OCI-LY1 (cell line): ENCODE measurements at regions not wholly inside any gene's neighbourhood (a gene's known extent, or its start where the extent isn't known, plus 50 kb on each side); places are given as distances from the start of the nearest gene placed in this dataset.

ENCODE experiments used
- H2AFZ ChIP-seq: fragments of 200-600 bp; sonication (generic), shearing (Covaris generic); 2 replicates; pipeline ENCODE4 v1.6.0; 2014; ENCODE audit warnings: antibody characterized with exemption, mild to moderate bottlenecking, low read length
- H3F3A ChIP-seq: fragments of 200-600 bp; sonication (generic), shearing (Covaris generic); 2 replicates; pipeline ENCODE4 v1.6.0; 2014; ENCODE audit warnings: mild to moderate bottlenecking, antibody characterized with exemption, low read length, moderate library complexity; ENCODE audit not compliant: insufficient read depth
- H3K27ac ChIP-seq: fragments of 200-600 bp; sonication (generic); 2 replicates; pipeline ENCODE4 v1.5.1; 2014; ENCODE audit warnings: low read length, mixed run types, mild to moderate bottlenecking, low read depth; ENCODE audit not compliant: poor library complexity, severe bottlenecking
- H3K27me3 ChIP-seq: fragments of 200-600 bp; sonication (generic); 2 replicates; pipeline ENCODE4 v1.6.0; 2014; ENCODE audit warnings: antibody characterized with exemption, mild to moderate bottlenecking, low read length, moderate library complexity; ENCODE audit not compliant: insufficient read depth
- H3K36me3 ChIP-seq: fragments of 200-600 bp; sonication (generic); 2 replicates; pipeline ENCODE4 v1.6.1; 2014; ENCODE audit warnings: mild to moderate bottlenecking, antibody characterized with exemption, low read length, moderate library complexity, mixed read lengths; ENCODE audit not compliant: insufficient read depth
- H3K4me1 ChIP-seq: fragments of 200-600 bp; sonication (generic); 2 replicates; pipeline ENCODE4 v1.5.1; 2014; ENCODE audit warnings: mild to moderate bottlenecking, low read length, moderate library complexity; ENCODE audit not compliant: insufficient read depth, severe bottlenecking
- H3K4me2 ChIP-seq: fragments of 200-600 bp; sonication (generic), shearing (Covaris generic); 2 replicates; pipeline ENCODE4 v1.6.1; 2014; ENCODE audit warnings: low read length
- H3K4me3 ChIP-seq: fragments of 200-600 bp; sonication (generic); 2 replicates; pipeline ENCODE4 v1.5.1; 2014; ENCODE audit warnings: low read length, low read depth, mild to moderate bottlenecking, mixed read lengths; ENCODE audit not compliant: poor library complexity, severe bottlenecking
- H3K79me2 ChIP-seq: fragments of 200-600 bp; shearing (Covaris generic); 2 replicates; pipeline ENCODE4 v1.6.1; 2016; ENCODE audit warnings: mixed run types, low read length, mixed read lengths; ENCODE audit not compliant: insufficient read depth
- H3K9ac ChIP-seq: fragments of 200-600 bp; sonication (generic), shearing (Covaris generic); 2 replicates; pipeline ENCODE4 v1.6.1; 2014; ENCODE audit warnings: mild to moderate bottlenecking, low read length, mixed read lengths
- H3K9me2 ChIP-seq: fragments of 200-600 bp; sonication (generic), shearing (Covaris generic); 2 replicates; pipeline ENCODE4 v1.6.1; 2014; ENCODE audit warnings: low read depth, mild to moderate bottlenecking, low read length, mixed read lengths
- H3K9me3 ChIP-seq: fragments of 200-600 bp; shearing (Covaris generic); 2 replicates; pipeline ENCODE4 v1.6.1; 2014; ENCODE audit warnings: low read length, mixed read lengths
- H4K20me1 ChIP-seq: fragments of 200-600 bp; sonication (generic), shearing (Covaris generic); 2 replicates; pipeline ENCODE4 v1.6.0; 2016; ENCODE audit warnings: mild to moderate bottlenecking, low read length; ENCODE audit not compliant: insufficient read depth
- CTCF ChIP-seq: fragments of 200-600 bp; sonication (generic), shearing (Covaris generic); IDR thresholded peaks from 2 replicates; pipeline ENCODE4 v1.5.1; 2017; ENCODE audit warnings: mild to moderate bottlenecking, antibody characterized with exemption, low read length, moderate library complexity, mixed read lengths
- EZH2 ChIP-seq: fragments of 200-600 bp; sonication (generic), shearing (Covaris generic); IDR thresholded peaks from 2 replicates; pipeline ENCODE4 v1.8.0; 2017; ENCODE audit warnings: borderline replicate concordance, mixed run types, mild to moderate bottlenecking, antibody characterized with exemption, low read length, moderate library complexity, mixed read lengths

DNA sequence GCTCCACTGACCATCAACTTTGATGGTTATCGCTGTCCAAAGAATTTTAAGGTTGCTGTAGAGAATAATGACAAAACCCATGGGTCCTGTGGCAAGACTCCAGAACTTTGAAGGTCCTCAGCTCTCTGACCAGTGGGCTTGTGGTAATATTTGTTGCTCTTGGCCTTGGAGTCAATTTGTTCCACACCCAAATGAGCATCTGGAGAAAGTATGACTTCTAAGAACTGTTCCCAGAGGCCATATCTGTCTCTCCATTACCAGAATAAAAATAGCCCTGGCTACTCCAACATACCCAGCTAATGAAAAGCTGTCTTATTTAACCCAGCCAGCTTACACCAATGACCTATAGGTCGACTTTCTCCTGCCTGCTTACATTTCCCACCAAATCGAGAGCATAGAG lies 466.4 kb downstream of the MEIS1 start:
- Histone ChIP-seq H3K36me3 (no peaks in the 10 kb centered on the region), H3K27me3 (no peaks in the 10 kb centered on the region), H3K27ac (no peak overlapping the region), H4K20me1 (no peaks in the 10 kb centered on the region), H3K4me3 (no peak overlapping the region), H3K4me2 (no peak overlapping the region), H2AFZ (no peak overlapping the region), H3K9me2 (no peaks in the 10 kb centered on the region), H3K9ac (no peak overlapping the region), H3F3A (no peaks in the 10 kb centered on the region), H3K9me3 (no peaks in the 10 kb centered on the region), H3K79me2 (no peaks in the 10 kb centered on the region), H3K4me1 (no peaks in the 10 kb centered on the region)
- TF ChIP-seq EZH2 (no peak), CTCF (no peak)

DNA sequence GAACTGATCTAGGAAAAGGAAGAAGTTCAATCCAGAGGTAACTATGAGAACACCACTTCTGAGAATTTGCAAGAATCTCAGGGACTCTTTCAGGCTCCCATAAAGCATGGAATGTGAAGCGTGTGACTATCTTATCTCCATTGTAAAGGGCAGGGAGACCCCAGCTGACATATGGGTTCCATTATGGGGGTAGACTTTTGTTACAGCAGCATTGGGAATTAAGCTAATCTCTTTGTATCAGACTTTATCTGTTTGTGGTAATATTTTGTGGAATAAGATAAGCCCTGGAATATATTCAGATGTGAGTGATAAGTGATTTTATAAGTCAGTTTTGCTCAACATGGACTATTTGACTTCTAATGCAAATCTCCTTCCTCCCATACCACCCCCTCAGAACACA lies 468.3 kb downstream of the MEIS1 start:
- Histone ChIP-seq H3K27ac (no peak overlapping the region), H3K4me3 (no peak overlapping the region), H2AFZ (no peak overlapping the region), H3K79me2 (no peaks in the 10 kb centered on the region), H4K20me1 (no peaks in the 10 kb centered on the region), H3K9me2 (no peaks in the 10 kb centered on the region), H3K9me3 (no peaks in the 10 kb centered on the region), H3K4me2 (no peak overlapping the region), H3K4me1 (no peaks in the 10 kb centered on the region), H3F3A (no peaks in the 10 kb centered on the region), H3K9ac (no peak overlapping the region), H3K27me3 (no peaks in the 10 kb centered on the region), H3K36me3 (no peaks in the 10 kb centered on the region)
- TF ChIP-seq CTCF (no peak), EZH2 (no peak)

DNA sequence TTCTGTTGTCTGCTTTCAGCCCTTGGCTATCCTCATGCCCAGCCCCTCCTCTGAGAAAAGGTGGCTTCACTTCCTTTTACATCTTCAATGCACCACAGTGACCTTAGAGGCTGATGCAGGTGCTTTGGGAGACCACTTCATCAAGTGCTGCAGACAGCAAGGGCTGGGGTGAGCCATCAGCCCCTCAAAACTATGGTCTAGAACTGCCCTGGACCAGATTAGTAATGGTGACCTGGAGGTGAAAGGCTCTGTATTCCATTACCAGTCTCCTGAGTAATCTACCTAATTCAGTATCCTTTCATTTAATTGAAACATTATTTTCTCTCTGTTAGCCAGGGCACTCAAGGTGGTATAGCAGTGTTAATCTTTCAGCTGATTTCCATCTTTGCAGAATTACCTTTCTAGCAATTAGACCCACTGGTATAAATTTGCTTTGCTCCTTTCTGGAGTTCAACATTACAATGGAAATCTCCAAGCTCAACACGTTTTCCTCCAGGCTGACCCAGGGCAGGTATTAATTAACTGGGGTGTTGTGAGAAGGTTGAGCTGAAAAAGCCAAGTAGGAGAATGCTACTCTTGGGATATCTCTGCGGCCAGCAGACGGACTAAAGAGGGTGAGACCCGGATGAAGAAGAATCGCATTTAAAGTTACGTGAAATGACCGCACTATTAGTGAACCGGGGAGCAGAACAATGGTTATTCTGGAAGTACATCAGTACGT lies 469.0 kb downstream of the MEIS1 start:
- Histone ChIP-seq H3K79me2 (no peaks in the 10 kb centered on the region), H3K9me3 (no peaks in the 10 kb centered on the region), H3K9ac (no peak overlapping the region), H2AFZ (no peak overlapping the region), H3F3A (no peaks in the 10 kb centered on the region), H4K20me1 (no peaks in the 10 kb centered on the region), H3K4me3 (no peak overlapping the region), H3K27ac (no peak overlapping the region), H3K4me1 (no peaks in the 10 kb centered on the region), H3K27me3 (no peaks in the 10 kb centered on the region), H3K4me2 (no peak overlapping the region), H3K36me3 (no peaks in the 10 kb centered on the region), H3K9me2 (no peaks in the 10 kb centered on the region)
- no peak for TF ChIP-seq CTCF
- no peak for TF ChIP-seq EZH2
